Stimulated activated CD4-positive, alpha-beta T cell treated with anti-CD3 and anti-CD28 coated beads, Interleukin-12 subunit alpha, Interleukin-12 subunit beta, amount 100 ng/mL, for 24 hours (primary cell): ENCODE measurements at regions not wholly inside any gene's neighbourhood (a gene's known extent, or its start where the extent isn't known, plus 50 kb on each side); places are given as distances from the start of the nearest gene placed in this dataset.
"Not testable (repeated sequence)": the region's sequence is repeated elsewhere in the genome, so short reads cannot be mapped to it uniquely, and the experiment has no call there.

Source experiments
- DNase-seq, 2 experiments: peaks; one replicate each; pipeline ENCODE4 v3.0.0-alpha.2; 2020; ENCODE audit warnings: low read depth in 2 of 2

- no peak for DNase-seq
Observed at GRCh38 chr6:134560019-134560418, 242.1 kb upstream of the SGK1 start.

- no peak for DNase-seq
Observed at GRCh38 chr6:134557509-134557908, 239.6 kb upstream of the SGK1 start.

- DNase-seq: no peak
Observed at GRCh38 chr6:134555672-134556071, 237.8 kb upstream of the SGK1 start.

DNA sequence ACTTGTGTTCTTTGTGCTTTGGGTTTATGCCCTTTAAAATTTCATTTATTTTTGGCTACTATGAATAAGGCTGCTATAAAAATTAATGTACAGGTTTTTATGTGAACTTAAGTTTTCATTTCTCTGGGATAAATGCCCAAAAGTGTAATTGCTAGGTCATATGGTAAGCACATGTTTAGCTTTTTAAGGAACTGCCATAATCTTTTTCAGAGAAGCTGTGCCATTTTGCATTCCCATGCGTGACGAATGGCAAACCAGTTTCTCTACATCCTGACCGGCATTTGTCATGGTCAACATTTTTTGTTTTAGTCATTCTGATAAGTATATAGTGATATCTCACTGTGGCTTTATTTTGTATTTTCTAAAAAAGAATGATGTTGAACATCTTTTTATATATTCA is 236.0 kb upstream of the SGK1 start:
- no peak for DNase-seq

DNA sequence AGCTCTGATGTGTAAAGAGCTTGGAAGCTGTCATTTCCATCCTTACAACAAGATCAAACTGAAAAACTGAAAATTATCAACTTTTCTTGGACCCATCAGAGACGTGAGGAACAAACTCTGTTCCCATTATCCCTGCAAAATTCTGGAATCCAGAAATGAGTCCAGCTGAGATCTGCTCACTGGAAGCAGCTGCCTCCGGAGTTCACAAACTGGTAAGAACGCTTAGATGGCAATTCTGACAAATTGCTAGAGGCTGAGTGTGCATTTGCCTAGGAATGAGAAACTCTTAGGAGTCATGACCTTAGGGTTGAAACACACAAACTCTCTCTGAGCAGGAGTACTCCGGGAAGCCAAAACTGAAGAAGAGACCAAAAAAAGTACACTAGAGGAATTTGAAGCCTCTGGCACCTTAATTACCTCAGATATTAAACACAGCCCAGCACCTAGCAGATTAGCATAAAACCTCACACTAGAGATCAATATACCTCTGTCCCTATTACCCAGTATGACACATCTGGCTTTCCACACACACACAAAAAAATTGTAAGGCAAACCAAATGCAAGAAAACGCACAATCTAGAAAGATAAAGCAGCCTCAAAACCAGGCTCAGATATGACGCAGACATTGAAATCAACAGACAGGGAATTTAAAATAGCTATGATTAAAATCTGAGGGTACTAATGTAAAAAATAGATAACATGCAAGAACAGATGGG is 233.5 kb upstream of the SGK1 start:
- no peak for DNase-seq

DNA sequence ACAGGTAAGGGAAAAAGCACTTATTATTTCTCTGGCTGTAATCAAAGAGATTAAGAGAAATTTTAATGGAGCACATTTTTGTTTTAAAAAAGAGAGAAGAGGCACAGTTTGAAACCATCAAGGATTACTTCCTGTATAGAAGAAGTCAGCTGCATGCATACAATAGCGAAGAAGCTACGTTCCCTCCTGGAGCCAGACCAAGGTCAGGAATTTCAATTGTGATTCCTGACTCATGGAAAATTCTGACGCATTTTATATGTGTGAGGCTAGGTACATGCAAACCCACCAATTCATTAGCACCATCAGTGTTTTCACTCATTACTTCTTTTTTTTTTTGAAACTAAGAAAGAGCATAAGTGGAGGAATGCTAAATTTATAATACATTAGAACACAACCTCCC is 232.7 kb upstream of the SGK1 start:
- no peak for DNase-seq

- DNase-seq: no peak
Observed at GRCh38 chr6:134549854-134550253, 231.9 kb upstream of the SGK1 start.

GRCh38 chr6:134546962-134547645 is 229.2 kb upstream of the SGK1 start:
- DNase-seq: no peak

DNA sequence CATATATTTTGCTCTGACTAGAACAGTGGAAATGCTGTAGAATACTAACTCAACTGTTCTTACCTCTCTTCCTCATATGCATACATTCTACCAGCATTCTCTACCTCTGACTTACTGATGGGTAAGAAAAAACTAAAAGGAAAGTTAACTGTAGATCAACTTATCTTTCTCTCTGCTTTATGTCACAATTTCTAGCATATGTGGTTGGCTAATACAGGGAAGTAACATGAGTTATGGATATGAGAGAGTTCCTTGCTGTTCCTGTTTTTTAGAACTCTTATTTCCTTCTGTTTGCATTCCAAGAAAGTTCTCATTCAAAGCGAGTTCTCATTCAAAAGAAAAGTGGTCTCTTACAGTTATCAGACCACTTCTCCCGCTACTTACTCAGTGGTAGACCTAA is 226.8 kb upstream of the SGK1 start:
- no peak for DNase-seq

GRCh38 chr6:134543128-134543527 is 225.2 kb upstream of the SGK1 start:
- DNase-seq: no peak

- DNase-seq: no peak
Observed at GRCh38 chr6:134541001-134541400, 223.1 kb upstream of the SGK1 start.

DNA sequence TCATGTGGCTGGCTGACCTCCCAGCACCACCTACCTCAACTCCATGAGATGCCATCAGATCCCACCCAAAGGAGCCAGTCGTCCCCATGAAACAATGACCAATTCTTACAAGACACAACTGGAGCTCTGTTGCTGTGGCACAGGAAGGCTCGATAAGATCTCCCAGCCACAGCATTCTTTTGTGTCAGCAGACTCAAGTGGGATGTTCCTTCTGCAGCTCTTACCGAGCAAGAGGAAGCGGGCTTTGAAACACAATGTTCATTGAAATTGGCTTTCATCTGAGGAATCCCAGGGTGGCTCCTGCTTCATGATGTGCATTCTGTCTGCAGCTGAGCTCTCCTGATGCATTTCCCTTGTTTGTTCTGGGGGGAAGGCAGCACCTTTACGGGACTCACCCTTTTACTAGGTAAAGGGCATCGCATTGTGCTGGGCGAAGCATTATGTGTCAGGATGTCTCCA is 222.0 kb upstream of the SGK1 start:
- no peak for DNase-seq

- DNase-seq: not testable (repeated sequence)
Observed at GRCh38 chr6:134537765-134538164, 219.9 kb upstream of the SGK1 start.

- DNase-seq: no peak
Observed at GRCh38 chr6:134537146-134537555, 219.2 kb upstream of the SGK1 start.

DNA sequence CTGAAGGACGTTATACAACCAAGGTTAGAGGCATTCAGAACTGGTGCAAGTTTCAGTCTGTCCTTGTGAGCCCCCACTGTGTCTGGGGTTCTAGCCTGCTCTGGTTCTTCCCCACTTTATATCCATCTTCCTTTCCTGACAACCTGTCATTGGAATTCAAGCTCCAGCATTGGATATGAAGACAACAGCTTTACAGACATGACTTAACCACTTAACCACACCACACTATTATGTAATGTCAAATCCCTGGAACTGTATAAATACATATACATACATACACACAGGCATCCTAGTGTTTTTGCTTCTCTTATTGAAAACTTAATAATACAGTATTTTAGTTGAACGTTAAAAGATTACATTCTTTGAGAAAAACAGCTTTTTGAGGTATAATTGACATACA is 217.9 kb upstream of the SGK1 start:
- DNase-seq: no peak

DNA sequence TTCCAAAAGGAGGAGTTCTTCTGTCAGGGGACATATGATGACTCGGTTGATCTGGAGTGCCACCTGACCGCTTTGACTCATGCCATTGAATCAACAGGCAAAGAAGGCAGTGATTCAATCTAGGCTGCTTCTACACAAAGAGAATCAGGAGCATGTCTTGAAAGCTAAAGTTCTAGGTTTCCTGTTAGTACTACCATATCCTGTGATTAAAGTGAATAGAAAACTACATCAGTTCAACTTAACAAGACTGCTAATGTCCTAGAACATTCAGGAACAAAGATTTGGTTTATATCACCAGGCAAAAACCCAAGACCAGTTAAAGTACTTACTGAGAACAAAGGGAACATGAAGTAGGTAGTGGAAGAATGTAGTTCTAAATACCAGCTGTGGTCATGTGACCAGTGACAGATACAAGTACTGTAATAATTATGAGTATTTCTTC is 216.8 kb upstream of the SGK1 start:
- no peak for DNase-seq

GRCh38 chr6:134533991-134534390 is 216.1 kb upstream of the SGK1 start:
- no peak for DNase-seq

DNA sequence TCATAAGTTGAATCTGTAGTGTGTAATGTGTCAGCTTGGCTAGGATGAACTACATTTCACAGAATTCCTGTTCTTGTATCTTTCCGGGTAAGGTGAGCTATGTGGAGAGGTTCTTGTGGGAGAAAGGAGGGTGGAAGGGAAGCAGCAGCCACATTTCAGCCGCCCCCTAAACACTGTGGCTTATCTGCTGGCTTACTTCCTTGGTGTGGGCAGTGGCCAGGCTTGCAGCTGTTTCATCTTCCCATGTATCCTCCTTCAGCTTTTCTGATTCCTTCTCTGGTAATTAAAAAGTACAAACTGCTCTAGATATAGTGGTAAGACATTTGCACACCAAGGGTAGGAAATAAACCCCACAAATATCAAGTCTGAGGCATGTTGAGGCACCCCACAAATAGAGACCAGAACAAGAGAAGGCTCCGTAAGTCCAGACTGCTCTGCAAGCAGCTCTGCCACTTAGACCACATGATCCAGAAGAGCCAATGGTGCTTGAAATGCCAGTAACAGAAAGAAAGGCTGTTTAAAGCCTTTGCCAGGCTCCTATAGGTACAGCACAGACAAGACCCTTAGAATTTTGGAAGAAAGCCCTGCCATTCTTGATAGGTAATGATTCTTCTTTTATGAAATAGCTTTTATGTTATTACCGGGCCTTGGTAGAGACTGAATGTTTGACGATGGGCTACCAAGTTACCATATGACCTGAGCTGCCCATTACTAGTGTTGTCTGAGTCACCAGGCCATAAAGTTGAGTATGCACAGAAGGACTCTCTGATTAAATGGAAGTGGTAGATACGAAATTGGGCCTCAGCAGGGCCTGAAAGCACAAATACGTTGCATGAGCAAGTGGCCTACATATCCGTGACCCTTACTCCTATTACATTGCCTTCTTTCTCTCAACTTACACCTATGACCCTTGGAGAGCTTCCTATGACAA is 215.0 kb upstream of the SGK1 start:
- DNase-seq: no peak

GRCh38 chr6:134531611-134532010 is 213.7 kb upstream of the SGK1 start:
- DNase-seq: no peak

DNA sequence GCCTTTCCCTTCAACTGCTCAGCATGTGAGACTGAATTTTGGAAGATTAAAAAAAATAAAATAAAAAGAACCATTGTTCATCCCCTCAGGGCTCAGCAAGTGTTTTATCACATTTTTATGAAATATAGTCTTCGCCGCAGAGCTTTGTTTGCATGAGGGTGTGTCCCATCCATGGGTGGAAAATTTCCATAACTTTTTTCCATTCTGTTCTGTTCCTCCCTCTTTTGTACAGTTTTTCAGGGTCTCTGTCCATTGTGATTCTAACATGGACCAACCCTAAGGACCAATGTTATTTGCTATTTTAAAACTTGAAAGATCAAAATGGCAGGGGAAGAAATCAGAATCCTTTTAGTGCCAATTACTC is 213.3 kb upstream of the SGK1 start:
- no peak for DNase-seq

DNA sequence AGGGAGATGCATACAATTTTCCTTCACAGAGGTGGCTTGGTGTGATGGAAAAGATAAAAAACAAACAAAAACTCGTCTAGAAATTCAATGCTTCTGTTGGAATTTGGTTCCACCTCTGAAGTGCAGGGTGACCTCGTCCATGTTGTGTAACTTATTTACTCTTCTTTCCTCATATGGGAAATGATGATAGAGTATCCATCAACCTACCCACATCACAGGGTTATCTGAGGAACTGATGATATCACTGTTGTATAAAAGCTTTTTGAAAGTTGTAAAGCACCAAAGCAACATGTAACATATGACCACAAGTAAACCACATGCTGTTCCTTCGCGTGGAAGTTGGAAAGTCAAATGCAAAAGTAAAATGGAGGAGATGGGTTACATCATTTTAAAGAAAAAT is 212.0 kb upstream of the SGK1 start:
- no peak for DNase-seq

DNA sequence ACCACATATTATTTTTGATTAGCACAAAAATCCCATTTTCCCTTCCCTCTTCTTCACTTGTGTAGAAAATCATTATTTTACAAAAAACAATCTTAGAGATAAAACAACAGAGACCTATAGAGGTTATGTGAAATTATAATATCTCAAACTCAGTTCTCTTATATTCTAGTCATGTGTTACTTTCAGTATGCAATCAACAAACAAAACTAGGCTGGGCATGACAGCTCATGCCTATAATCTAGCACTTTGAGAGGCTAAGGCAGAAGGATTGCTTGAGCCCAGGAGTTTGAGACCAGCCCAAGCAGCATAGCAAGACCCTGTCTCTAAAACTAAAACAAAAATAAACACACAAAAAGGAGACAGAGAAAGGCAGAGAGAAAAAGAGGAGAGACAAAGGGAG is 211.4 kb upstream of the SGK1 start:
- no peak for DNase-seq
